ENCODE measurements at regions not wholly inside any gene's neighbourhood (a gene's known extent, or its start where the extent isn't known, plus 50 kb on each side); places are given as distances from the start of the nearest gene placed in this dataset.

DNA sequence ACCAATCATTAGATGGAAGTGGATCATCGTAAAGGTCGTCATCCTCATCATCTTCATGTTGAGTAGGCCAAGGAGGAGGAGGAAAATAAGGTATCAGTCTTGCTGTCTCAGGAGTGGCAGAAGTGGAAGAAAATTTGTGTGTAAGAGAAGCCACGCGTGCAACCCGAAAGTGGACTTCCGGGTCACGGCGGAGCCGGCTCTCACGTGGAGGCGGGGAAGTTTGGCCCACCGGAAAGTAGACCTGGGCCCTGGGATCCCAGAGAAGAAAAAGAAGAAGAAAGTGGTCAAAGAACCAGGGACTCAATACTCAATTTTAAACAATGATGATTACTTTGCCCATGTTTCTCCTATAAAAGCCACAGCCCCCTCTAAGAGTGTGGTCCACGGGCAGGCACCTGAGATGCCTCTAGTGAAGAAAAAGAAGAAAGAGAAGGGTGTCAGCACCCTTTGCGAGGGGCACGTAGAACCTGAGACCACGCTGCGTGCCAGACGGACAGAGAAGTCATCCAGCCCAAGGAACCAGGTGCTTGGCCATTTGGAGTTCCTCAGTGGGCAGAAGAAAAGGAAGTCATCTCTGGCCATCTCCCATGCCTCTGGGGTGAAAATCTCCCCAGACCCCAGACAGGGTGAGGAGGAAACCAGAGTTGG is 365.8 kb downstream of the BCAT1 start:
- Mint-ChIP-seq H3K4me1 (no peaks in the 10 kb centered on the region), H3K4me3 (no peak overlapping the region), H3K27ac (no peak overlapping the region), H3K9me3 (ENCODE audit: low read depth) (peaks cover 4% of the 10 kb centered on the region), H3K27me3 (no peaks in the 10 kb centered on the region), H3K36me3 (ENCODE audit: low read depth) (no peaks in the 10 kb centered on the region)
- CTCF ChIA-PET = no interaction called here
- DNase-seq (no peak), ATAC-seq (no peak)
- intact Hi-C loops (cut with DNase I, micrococcal nuclease) = no loop called here
- POLR2A ChIA-PET = no interaction called here

DNA sequence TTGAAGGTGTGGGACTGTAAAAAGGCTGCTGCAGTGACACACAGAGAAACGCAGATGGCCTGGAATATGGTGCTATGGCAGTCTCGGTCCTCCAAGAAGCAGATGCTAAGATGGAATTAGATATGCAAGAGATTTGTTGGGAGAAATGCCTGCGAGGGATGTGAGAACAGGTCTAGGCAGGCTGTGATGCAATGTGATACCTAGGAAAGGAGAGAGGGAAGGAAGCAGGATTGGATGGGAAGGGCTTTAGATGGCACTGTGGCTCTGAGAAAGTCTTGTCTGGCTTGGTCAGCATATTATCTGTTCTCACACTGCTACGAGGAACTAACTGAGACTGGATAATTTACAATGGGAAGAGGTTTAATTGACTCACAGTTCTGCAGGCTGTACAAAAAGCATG is 374.4 kb downstream of the BCAT1 start:
- no peak for DNase-seq
- ATAC-seq = no peak
- H3K4me3 Mint-ChIP-seq = no peak overlapping the region
- ChIA-PET POLR2A (no interaction called here), CTCF (no interaction called here)
- no peak overlapping the region for H3K27ac Mint-ChIP-seq
- intact Hi-C loops (cut with DNase I, micrococcal nuclease) = no loop called here
- no peaks in the 10 kb centered on the region for H3K4me1 Mint-ChIP-seq
- H3K9me3 Mint-ChIP-seq (ENCODE audit: low read depth) = peaks cover 6% of the 10 kb centered on the region
- H3K27me3 Mint-ChIP-seq = peaks cover 22% of the 10 kb centered on the region
- no peaks in the 10 kb centered on the region for H3K36me3 Mint-ChIP-seq (ENCODE audit: low read depth)

DNA sequence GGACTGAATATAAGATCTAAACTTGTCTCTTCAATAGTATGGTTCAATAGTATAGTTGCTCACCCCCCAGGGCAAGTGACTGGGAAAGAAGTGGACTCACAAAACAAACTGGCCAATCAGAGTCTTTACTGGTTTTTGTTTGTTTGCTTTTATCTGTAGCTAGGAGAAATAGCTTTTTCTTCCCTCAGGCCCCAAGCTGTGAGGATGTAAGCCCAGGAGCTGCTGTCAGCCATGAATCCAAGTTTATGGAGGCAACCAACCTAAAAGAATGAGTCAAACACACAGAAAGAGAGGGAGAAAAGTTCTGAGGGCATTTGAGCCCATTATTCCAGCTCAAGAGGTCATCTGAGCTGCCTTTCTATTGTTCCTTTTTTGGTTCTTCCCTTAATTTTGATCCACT is 375.3 kb downstream of the BCAT1 start:
- H3K36me3 Mint-ChIP-seq (ENCODE audit: low read depth) = no peaks in the 10 kb centered on the region
- DNase-seq = no peak
- peaks cover 1% of the 10 kb centered on the region for H3K9me3 Mint-ChIP-seq (ENCODE audit: low read depth)

DNA sequence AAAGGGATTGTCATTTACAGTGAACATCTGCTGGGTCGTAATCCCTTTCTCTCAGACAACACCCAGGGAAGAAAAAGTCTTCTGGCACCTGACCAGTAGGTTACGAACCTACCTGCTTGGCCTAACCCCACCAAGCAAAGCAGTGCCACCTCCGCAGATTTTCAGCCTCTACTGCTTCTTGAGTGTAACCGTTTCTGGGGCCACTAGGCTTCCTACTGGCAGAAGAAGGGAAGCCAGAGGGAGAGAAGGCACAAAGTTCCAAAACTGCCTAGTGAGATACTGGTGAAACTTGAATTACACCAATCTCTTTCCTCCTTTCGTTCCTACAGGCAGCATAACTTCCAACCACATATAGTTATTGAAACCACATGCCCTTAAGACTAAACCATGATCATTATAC is 383.6 kb downstream of the BCAT1 start:
- peaks cover 47% of the 10 kb centered on the region for H3K27me3 Mint-ChIP-seq
- CTCF ChIA-PET = interaction anchor here (0.8 kb wide), 1 partner anchor 301 kb away, joined by 3 read pairs; no protein-coding TSS in a partner anchor

More for the DNA sequence above, 375.3 kb downstream of the BCAT1 start:
- no peak for ATAC-seq
- POLR2A ChIA-PET = no interaction called here
- Mint-ChIP-seq H3K4me3 (no peak overlapping the region), H3K4me1 (no peaks in the 10 kb centered on the region), H3K27me3 (peaks cover 22% of the 10 kb centered on the region), H3K27ac (no peak overlapping the region)
- CTCF ChIA-PET = no interaction called here
- intact Hi-C loops (cut with DNase I, micrococcal nuclease) = no loop called here

DNA sequence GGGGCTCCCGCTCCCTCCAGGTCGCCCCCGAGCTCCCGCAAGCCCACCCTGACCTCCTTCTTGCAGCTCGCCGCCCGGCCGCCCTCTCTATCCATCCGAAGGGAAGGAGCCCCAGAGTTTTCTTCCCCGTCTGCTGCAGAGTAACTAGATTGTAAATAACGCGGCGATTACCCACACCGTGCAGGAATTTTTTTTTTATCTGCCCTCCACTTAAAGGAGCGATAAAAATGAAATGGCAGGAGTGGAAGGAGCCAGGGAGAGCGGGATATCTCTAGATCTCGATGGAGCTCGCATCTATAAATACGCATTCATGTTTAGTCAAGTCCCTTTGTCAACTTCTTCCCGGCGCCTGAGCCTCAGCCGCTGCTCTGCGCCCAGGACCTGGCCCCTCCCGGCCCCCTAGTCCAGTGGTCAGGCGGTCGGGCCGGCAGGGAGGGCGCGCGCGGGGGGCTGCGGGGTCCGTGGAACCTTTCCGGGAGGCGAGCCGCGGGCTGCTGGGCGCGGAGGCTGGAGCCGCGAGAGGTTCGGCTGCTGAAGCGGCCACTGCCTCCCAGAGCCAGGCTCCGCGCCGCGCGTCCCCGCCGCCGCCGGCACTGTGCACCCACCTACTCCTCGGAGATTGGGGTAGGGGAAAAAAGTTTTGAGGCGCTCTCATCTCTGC is 386.0 kb downstream of the BCAT1 start:
- Mint-ChIP-seq H3K4me3 (peak overlapping the region; percentile 69), H3K9me3 (ENCODE audit: low read depth) (no peaks in the 10 kb centered on the region), H3K27me3 (peaks cover 57% of the 10 kb centered on the region), H3K27ac (no peak overlapping the region), H3K36me3 (ENCODE audit: low read depth) (no peaks in the 10 kb centered on the region), H3K4me1 (peaks cover 15% of the 10 kb centered on the region)
- DNase-seq = peak; percentile 16
- peak; percentile 21 for ATAC-seq
- CTCF ChIA-PET = no interaction called here
- intact Hi-C loops (cut with DNase I, micrococcal nuclease) = loop anchor here in 1 of 2 experiments (5.0 kb wide), 1 partner anchor 274 kb away; no protein-coding TSS in a partner anchor
- POLR2A ChIA-PET = no interaction called here

More for the DNA sequence above, 383.6 kb downstream of the BCAT1 start:
- Mint-ChIP-seq H3K4me3 (no peak overlapping the region), H3K4me1 (peaks cover 15% of the 10 kb centered on the region), H3K9me3 (ENCODE audit: low read depth) (no peaks in the 10 kb centered on the region), H3K27ac (no peak overlapping the region), H3K36me3 (ENCODE audit: low read depth) (no peaks in the 10 kb centered on the region)
- no peak for ATAC-seq
- POLR2A ChIA-PET = no interaction called here
- DNase-seq = no peak
- intact Hi-C loops (cut with DNase I, micrococcal nuclease) = no loop called here

DNA sequence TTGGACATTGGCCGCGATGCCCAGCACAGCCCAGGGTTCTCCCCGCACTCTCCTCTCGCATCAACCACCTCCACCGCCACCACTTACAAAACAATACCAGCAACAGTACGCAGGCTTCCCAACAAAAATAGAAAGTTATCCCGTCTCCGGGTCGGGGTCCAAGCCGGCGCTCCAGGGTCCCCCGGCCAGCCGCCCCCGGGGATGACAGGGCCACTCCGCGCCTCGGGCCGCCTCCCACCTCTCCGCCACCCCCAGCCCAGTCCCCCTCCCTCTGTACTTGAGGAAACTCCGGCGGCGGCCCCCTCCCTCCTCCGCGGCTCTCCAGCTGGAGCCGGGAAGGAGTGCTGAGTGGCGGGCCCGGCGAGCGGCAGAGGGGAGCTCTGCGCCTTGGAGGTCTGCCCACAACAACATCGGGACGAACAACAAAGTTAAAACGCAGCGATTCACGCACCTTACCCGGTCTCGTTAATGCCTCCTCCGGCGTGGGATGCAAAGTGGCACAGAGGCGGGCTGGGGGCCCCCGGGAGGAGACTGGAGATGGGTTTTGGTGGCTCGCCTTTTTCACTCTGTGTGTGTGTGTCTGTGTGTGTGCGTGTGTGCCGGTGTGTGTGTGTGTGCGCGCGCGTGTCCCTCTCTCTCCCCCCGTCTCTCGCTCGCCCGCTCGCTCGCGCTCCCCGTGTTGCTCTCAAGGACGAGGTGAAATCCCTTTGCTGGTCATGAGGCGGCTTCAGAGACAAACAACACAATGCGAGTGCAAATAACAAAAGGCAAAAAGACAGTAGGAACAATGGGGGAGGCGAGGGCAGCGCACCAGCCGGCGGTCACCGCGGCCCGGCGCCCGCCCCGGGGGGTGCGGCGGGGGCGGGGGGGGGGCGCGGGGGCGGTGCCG is 386.8 kb downstream of the BCAT1 start:
- Mint-ChIP-seq H3K4me1 (peaks cover 15% of the 10 kb centered on the region), H3K27me3 (peaks cover 59% of the 10 kb centered on the region), H3K36me3 (ENCODE audit: low read depth) (no peaks in the 10 kb centered on the region), H3K27ac (peak overlapping the region; percentile 26), H3K9me3 (ENCODE audit: low read depth) (no peaks in the 10 kb centered on the region), H3K4me3 (peak overlapping the region; percentile 69)
- POLR2A ChIA-PET = no interaction called here
- intact Hi-C loops (cut with DNase I, micrococcal nuclease) = loop anchor here in 1 of 2 experiments (5.0 kb wide), 1 partner anchor 275 kb away; no protein-coding TSS in a partner anchor
- peak; percentile 51 for DNase-seq
- CTCF ChIA-PET = no interaction called here
- ATAC-seq = peak; percentile 53

DNA sequence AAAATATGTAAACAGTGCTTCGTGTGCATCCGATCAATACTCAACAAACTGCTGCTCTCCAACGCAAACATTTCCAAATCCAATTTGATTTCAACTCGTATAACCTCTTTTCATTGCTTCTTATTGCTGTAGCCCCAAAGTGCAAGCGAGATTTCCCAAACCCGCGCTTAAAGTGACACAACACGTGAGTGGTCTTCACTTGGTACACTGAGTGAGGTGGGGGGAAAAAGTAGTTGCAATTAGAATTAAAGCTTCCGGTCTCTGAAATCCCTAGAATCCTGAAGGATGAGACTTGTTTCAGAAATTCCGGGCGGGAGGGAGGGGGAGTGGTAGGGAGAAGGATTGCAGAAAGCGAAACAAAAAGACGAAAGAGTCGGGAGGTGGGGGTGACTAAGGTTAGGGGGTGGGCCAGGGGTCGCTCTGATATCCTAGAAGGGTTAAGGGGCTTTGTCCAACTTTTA is 387.5 kb downstream of the BCAT1 start:
- H3K9me3 Mint-ChIP-seq (ENCODE audit: low read depth) = peaks cover 2% of the 10 kb centered on the region
- H3K4me3 Mint-ChIP-seq = peak overlapping the region; percentile 69
- ChIA-PET CTCF (no interaction called here), POLR2A (no interaction called here)
- H3K36me3 Mint-ChIP-seq (ENCODE audit: low read depth) = no peaks in the 10 kb centered on the region
- H3K27ac Mint-ChIP-seq = no peak overlapping the region
- no peak for ATAC-seq
- no peak for DNase-seq
- H3K4me1 Mint-ChIP-seq = peaks cover 15% of the 10 kb centered on the region
- intact Hi-C loops (cut with DNase I, micrococcal nuclease) = loop anchor here in 1 of 2 experiments (5.0 kb wide), 1 partner anchor 276 kb away; no protein-coding TSS in a partner anchor
- peaks cover 62% of the 10 kb centered on the region for H3K27me3 Mint-ChIP-seq

DNA sequence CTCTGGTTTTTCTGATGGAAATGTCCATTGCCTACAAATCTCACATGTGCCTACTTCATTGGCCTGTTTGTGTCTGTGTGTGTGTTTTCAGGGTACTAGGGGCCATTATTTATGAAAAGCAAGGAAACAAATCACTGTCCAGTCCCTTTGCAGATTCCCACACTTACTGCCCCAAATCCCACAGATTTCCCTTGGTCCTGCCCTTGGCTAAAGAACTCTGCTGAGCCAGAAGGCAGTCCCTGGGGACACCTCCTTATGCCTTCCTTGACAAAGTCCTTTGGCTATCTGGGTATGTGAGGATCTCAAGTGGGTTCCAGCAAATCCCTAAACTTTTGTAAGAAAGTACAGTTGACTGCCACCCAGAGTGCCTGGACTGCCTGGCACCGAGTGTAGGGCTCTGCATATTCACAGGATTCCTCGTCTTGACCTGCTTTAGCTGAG is 388.1 kb downstream of the BCAT1 start:
- H3K9me3 Mint-ChIP-seq (ENCODE audit: low read depth) = peaks cover 2% of the 10 kb centered on the region
- H3K36me3 Mint-ChIP-seq (ENCODE audit: low read depth) = no peaks in the 10 kb centered on the region
- POLR2A ChIA-PET = no interaction called here
- H3K4me3 Mint-ChIP-seq = peak overlapping the region; percentile 69
- H3K4me1 Mint-ChIP-seq = peaks cover 15% of the 10 kb centered on the region
- ATAC-seq = no peak
- H3K27me3 Mint-ChIP-seq = peaks cover 64% of the 10 kb centered on the region
- no peak overlapping the region for H3K27ac Mint-ChIP-seq
- no peak for DNase-seq
- CTCF ChIA-PET = no interaction called here
- intact Hi-C loops (cut with DNase I, micrococcal nuclease) = loop anchor here in 1 of 2 experiments (5.0 kb wide), 1 partner anchor 276 kb away; no protein-coding TSS in a partner anchor

DNA sequence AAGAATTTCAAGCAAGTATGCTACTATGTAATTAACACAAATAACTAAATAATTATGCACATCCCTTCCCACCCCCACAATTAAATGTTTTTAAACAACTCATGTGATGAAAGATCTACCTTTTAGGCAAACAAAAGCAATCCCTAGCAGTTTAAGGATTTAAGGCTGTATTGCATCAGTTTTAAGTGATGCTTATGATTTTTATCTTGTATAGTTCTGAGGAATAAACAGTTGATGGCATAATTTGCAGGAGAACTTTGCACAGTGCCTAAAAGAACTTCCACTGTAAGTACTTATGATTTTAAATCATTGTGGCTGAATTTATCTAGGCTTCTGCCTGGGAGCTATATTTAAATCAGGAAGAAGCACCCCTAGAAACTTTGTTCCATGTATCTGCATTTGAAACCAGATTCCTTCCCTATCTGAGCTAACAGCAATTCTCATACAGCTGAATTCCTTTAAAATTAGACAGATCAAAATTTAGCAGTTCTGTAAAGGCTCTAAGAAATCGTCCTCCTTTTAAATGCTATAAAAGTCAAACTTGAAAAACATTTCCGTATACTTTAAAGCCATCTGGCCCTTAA is 388.6 kb downstream of the BCAT1 start:
- intact Hi-C loops (cut with DNase I, micrococcal nuclease) = loop anchor here in 1 of 2 experiments (5.0 kb wide), 1 partner anchor 277 kb away; no protein-coding TSS in a partner anchor
- DNase-seq (no peak), ATAC-seq (no peak)
- POLR2A ChIA-PET = no interaction called here
- Mint-ChIP-seq H3K4me1 (peaks cover 15% of the 10 kb centered on the region), H3K9me3 (ENCODE audit: low read depth) (peaks cover 2% of the 10 kb centered on the region), H3K4me3 (no peak overlapping the region), H3K27ac (no peak overlapping the region), H3K27me3 (peaks cover 61% of the 10 kb centered on the region), H3K36me3 (ENCODE audit: low read depth) (no peaks in the 10 kb centered on the region)
- CTCF ChIA-PET = no interaction called here

DNA sequence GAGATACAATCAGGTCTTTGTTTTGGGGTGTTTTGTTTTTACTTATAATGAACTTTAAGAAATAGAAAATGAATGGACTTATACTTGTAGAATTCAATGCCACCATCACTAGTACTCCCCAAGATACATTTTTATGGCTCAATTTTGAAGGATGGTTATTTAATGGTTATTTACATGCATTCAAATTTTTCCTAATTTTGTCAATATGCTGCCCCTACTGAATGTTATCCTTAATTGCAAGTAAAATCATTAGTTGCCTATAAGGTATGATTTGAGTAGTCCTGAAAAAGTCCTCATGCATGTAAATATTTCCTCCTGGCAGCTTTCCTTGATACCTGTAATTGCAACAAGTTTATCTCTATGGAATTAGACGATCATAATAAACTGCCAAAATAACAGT is 391.2 kb downstream of the BCAT1 start:
- H3K4me1 Mint-ChIP-seq = peaks cover 11% of the 10 kb centered on the region
- DNase-seq = no peak
- peaks cover 47% of the 10 kb centered on the region for H3K27me3 Mint-ChIP-seq
- ChIA-PET POLR2A (no interaction called here), CTCF (no interaction called here)
- no peak overlapping the region for H3K27ac Mint-ChIP-seq
- intact Hi-C loops (cut with DNase I, micrococcal nuclease) = no loop called here
- no peaks in the 10 kb centered on the region for H3K36me3 Mint-ChIP-seq (ENCODE audit: low read depth)
- no peak overlapping the region for H3K4me3 Mint-ChIP-seq
- peaks cover 5% of the 10 kb centered on the region for H3K9me3 Mint-ChIP-seq (ENCODE audit: low read depth)
- no peak for ATAC-seq

DNA sequence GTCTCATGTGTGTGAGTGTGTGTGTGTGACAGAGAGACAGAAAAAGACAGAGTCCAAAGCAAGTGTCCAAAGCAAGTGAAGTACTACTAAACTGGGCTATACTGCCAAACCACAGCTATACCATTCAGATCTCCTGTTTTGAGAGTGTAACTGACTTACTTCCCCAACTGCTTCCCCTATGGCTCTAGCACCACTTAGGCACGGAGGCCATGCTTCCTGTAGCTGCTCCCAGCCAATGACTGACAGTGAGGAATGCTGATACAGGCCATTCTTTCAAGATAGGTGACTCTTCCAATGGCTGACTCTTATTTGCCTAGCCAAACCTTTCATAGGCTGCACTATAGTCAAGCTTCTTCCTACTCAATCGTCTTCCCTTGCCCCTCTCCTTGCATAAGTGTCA is 393.2 kb downstream of the BCAT1 start:
- Mint-ChIP-seq H3K4me3 (no peak overlapping the region), H3K27me3 (peaks cover 33% of the 10 kb centered on the region), H3K27ac (no peak overlapping the region), H3K36me3 (ENCODE audit: low read depth) (no peaks in the 10 kb centered on the region), H3K4me1 (no peaks in the 10 kb centered on the region), H3K9me3 (ENCODE audit: low read depth) (peaks cover 5% of the 10 kb centered on the region)
- CTCF ChIA-PET = no interaction called here
- ATAC-seq (no peak), DNase-seq (no peak)
- POLR2A ChIA-PET = no interaction called here
- intact Hi-C loops (cut with DNase I, micrococcal nuclease) = no loop called here
